ENCODE measurements at regions not wholly inside any gene's neighbourhood (a gene's known extent, or its start where the extent isn't known, plus 50 kb on each side); places are given as distances from the start of the nearest gene placed in this dataset.
A peak's percentile ranks its signal among the peaks of the same experiment; 100 is the strongest.
"Not testable (repeated sequence)": the region's sequence is repeated elsewhere in the genome, so short reads cannot be mapped to it uniquely, and the experiment has no call there.

GRCh38 chr2:129923265-129924091 is 56.0 kb upstream of the RAB6C start:
- peak in 1 of 2 experiments; percentile 21 for DNase-seq

DNA sequence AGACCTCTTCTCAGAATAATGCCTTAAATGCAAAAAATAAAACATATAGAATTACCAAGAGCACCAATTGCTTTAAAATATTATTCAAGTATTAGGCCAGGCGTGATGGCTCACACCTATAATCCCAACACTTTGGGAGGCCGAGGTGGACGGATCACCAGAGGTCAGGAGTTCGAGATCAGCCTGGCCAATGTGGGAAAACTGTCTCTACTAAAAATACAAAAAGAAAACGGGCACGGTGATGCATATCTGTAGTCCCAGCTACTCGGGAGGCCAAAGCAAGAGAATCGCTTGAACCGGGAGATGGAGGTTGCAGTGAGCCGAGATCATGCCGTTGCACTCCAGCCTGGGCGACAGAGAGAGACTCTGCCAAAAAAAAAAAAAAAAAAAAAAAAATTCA is 55.4 kb upstream of the RAB6C start:
- not testable (repeated sequence) for DNase-seq

DNA sequence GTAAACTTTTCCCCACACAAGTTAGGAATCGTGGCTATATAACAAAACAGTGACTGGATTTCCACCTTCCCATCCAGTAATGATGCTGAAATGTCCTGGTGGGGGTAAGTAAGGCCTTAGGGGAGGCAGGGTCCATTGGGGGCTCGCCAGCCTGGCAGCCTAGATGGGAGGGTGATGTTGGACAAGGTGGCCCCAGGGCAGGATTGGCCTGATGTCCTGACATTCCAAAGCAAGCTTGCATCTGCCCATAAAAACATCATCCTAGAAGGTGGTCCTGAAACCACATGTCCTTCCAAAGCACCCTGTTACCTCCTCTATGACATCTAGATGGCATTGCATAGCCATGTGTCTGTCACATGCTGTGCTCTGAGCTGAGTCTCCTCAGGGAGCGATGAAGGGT is 54.1 kb upstream of the RAB6C start:
- no peak for DNase-seq

DNA sequence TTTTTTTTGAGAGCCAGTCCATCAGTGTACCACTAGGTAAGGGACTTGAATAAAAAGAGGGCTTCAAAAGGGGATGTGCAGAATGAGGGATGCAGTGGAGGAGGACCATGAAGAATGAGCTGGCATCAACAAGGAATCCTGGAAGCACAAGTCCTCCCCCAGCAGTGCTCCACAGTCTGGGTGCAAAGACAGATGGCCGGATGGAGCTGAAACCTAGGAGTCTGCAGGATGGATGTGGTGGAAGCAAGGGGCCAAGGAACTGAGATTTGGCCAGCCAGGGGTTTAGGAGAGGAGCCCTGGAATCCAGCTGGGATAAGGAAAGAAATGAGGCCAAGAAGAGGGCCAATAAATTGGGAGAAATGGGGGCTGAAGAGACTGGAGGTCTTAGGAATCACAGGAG is 51.8 kb upstream of the RAB6C start:
- no peak for DNase-seq

GRCh38 chr2:129929321-129930290 is 49.9 kb upstream of the RAB6C start:
- DNase-seq: no peak

Measured in stimulated activated CD4-positive, alpha-beta T cell treated with anti-CD3 and anti-CD28 coated beads, Interleukin-4, amount 100 ng/mL, for 4 hours (primary cell).